Breast epithelium (tissue), 3 donors: ENCODE measurements at regions not wholly inside any gene's neighbourhood (a gene's known extent, or its start where the extent isn't known, plus 50 kb on each side); places are given as distances from the start of the nearest gene placed in this dataset.

Experiments used
- CTCF ChIP-seq, 3 donors: fragments of 450-650 bp; IDR thresholded peaks; one replicate each; pipeline ENCODE4 v1.5.1; 2016 to 2017; ENCODE audit warnings: antibody characterized with exemption in 3 of 3, mild to moderate bottlenecking in 3 of 3, moderate library complexity in 3 of 3
- POLR2A ChIP-seq: fragments of 450-650 bp; IDR thresholded peaks from one replicate; pipeline ENCODE4 v1.6.1; 2016; ENCODE audit warnings: antibody characterized with exemption, mild to moderate bottlenecking, moderate library complexity

GRCh38 chr2:51194656-51195055, 162.7 kb upstream of the NRXN1 start:
- TF ChIP-seq CTCF (IDR thresholded peaks at IDR 0.05) (no peak), POLR2A (no peak)
